ENCODE measurements at regions not wholly inside any gene's neighbourhood (a gene's known extent, or its start where the extent isn't known, plus 50 kb on each side); places are given as distances from the start of the nearest gene placed in this dataset.

- no peak for TF ChIP-seq ZFP41 (tag by site-specific recombination; IDR thresholded peaks at IDR 0.05; ENCODE audit: borderline replicate concordance)
These were observed 595.4 kb downstream of the DIAPH3 start (continued) for GRCh38 chr13:59568306-59568705.

GRCh38 chr13:59570204-59570603 is 593.5 kb downstream of the DIAPH3 start:
- Histone ChIP-seq H3K36me3 (ENCODE audit: control insufficient read depth in 2 of 2, insufficient read depth in 1 of 2, low read length in 2 of 2) (no peaks in the 10 kb centered on the region), H3K9me3 (ENCODE audit: control insufficient read depth, insufficient read depth, low read depth, low read length) (no peaks in the 10 kb centered on the region), H3K4me3 (ENCODE audit: low read depth, low read length) (no peak overlapping the region), H3K4me1 (ENCODE audit: control insufficient read depth, insufficient read depth, low read length) (no peaks in the 10 kb centered on the region), H3K27ac (ENCODE audit: extremely low read depth, low read depth, low read length) (no peak overlapping the region)
- ChIA-PET POLR2A (no interaction called here), CTCF (no interaction called here)
- TF ChIP-seq ZNF626 (tag by site-specific recombination; IDR thresholded peaks at IDR 0.05) (no peak), ZNF404 (tag by site-specific recombination; IDR thresholded peaks at IDR 0.05) (no peak), ZNF596 (tag by site-specific recombination; IDR thresholded peaks at IDR 0.05) (no peak), ZNF830 (tag by site-specific recombination; IDR thresholded peaks at IDR 0.05; ENCODE audit: low read depth) (no peak)

- Histone ChIP-seq H3K9me3 (ENCODE audit: control insufficient read depth, insufficient read depth, low read depth, low read length) (no peaks in the 10 kb centered on the region), H3K36me3 (ENCODE audit: control insufficient read depth in 2 of 2, insufficient read depth in 1 of 2, low read length in 2 of 2) (no peaks in the 10 kb centered on the region), H3K27ac (ENCODE audit: extremely low read depth, low read depth, low read length) (no peak overlapping the region), H3K4me3 (ENCODE audit: low read depth, low read length) (no peak overlapping the region), H3K4me1 (ENCODE audit: control insufficient read depth, insufficient read depth, low read length) (no peaks in the 10 kb centered on the region)
- TF ChIP-seq ZFP69B (tag by site-specific recombination; IDR thresholded peaks at IDR 0.05) (no peak), ZFP41 (tag by site-specific recombination; IDR thresholded peaks at IDR 0.05; ENCODE audit: borderline replicate concordance) (no peak), PRDM6 (tag by site-specific recombination; IDR thresholded peaks at IDR 0.05) (no peak), ZNF121 (tag by site-specific recombination; IDR thresholded peaks at IDR 0.05) (no peak), ZFP37 (tag by site-specific recombination; IDR thresholded peaks at IDR 0.05) (no peak), TSHZ1 (tag by site-specific recombination; IDR thresholded peaks at IDR 0.05; ENCODE audit: borderline replicate concordance) (no peak), ZNF670 (tag by site-specific recombination; IDR thresholded peaks at IDR 0.05; ENCODE audit: low read depth) (no peak)
- ChIA-PET CTCF (no interaction called here), POLR2A (no interaction called here)
These were observed 579.6 kb downstream of the DIAPH3 start for GRCh38 chr13:59584101-59584500.

- H3K4me3 ChIP-seq (ENCODE audit: low read depth, low read length), result no peak overlapping the region
- TF ChIP-seq ZNF830 (tag by site-specific recombination; IDR thresholded peaks at IDR 0.05; ENCODE audit: low read depth), result no peak
- no peak for TF ChIP-seq KLF8 (tag by site-specific recombination; IDR thresholded peaks at IDR 0.05)
- TF ChIP-seq EGR2 (tag by site-specific recombination; IDR thresholded peaks at IDR 0.05; ENCODE audit: low read depth), result no peak
- TF ChIP-seq ZBTB49 (tag by site-specific recombination; IDR thresholded peaks at IDR 0.05; ENCODE audit: low read depth), result no peak
- no peaks in the 10 kb centered on the region for H3K9me3 ChIP-seq (ENCODE audit: control insufficient read depth, insufficient read depth, low read depth, low read length)
- no peak overlapping the region for H3K27ac ChIP-seq (ENCODE audit: extremely low read depth, low read depth, low read length)
- CTCF ChIA-PET, result no interaction called here
- H3K4me1 ChIP-seq (ENCODE audit: control insufficient read depth, insufficient read depth, low read length), result no peaks in the 10 kb centered on the region
- H3K36me3 ChIP-seq (ENCODE audit: control insufficient read depth in 2 of 2, insufficient read depth in 1 of 2, low read length in 2 of 2), result no peaks in the 10 kb centered on the region
- POLR2A ChIA-PET, result no interaction called here
These were observed 578.7 kb downstream of the DIAPH3 start for GRCh38 chr13:59584761-59585670.

Measured in HEK293 (cell line).